CD4-positive, alpha-beta T cell treated with Interleukin-15 for 4 hours (primary cell): ENCODE measurements at regions not wholly inside any gene's neighbourhood (a gene's known extent, or its start where the extent isn't known, plus 50 kb on each side); places are given as distances from the start of the nearest gene placed in this dataset.

Experiments
- DNase-seq: peaks from one replicate; pipeline ENCODE4 v3.0.0-alpha.2; 2020; ENCODE audit warnings: low spot score

DNA sequence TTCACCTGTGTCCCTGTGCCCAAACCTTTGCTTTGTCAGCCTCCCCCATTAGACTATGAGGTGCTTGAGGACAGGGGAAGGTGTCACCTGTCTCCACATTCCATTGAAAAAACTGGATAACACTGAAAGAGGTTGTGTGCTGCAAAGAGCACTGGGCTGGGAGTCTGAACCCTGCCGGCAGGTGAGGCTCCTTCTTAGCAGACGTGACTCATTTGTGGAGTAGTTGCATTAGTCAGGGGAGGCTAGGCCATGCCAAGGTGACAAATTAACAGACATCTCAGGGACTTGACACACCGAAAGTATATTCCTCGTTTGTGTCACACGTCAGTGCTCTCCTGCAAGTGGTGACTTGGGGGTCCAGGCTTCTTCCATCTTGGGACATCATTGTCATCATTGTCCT lies 95.9 kb upstream of the STX18 start:
- DNase-seq = no peak

DNA sequence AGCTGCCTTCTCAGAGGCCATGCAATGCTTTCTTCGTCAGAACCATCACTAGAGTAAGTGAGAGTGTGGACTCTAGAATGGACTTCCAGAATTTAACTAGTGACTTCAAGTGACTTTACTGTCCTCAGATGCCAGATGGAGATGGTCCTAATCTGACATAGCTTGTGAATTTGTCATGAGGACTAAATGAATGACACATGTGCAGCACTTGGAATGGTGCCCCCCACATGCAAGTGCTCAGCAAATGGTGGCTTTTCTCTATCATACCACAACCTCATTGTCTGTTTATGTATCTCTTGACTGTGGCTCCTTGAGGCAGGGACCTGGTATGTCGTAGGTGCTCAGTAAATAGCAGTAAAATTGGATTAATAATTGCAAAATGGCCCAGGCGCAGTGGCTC lies 91.6 kb upstream of the STX18 start:
- DNase-seq = no peak

DNA sequence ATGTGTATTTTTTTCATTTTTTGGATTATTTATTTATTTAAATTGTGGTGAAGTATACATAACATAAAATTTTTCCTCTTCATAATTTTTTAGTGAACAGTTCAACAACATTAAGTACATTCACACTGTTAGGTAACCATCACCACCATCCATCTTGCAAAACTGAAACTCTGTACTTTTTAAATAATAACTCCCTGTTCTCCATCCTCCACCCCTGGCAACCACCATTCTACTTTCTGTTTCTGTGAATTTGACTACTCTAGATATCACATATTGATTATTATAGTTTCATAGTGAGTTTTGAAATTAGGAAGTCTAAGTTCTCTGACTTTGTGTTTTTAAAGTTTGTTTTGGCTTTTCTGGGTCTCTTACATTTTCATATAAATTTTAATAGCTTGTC lies 89.3 kb upstream of the STX18 start:
- no peak for DNase-seq

DNA sequence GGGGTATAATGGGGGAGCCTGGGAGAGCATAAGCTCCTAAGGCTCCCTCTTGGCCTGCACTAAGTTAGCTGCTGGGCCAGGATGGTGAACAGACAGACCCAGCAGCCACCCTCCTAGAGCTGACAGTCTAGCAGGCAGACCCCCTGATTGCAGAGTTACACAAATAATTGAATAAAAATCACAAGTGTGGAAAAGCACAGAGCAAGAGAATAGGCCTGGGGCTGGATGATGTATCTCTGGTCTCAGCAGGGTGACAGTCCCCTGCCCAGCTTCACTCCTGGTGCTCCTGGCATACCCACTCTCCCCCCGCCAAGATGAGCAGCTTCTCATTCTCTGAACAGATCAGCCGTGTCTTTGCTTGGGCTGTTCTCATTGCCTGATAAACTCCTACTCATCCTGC lies 86.1 kb upstream of the STX18 start:
- no peak for DNase-seq

DNA sequence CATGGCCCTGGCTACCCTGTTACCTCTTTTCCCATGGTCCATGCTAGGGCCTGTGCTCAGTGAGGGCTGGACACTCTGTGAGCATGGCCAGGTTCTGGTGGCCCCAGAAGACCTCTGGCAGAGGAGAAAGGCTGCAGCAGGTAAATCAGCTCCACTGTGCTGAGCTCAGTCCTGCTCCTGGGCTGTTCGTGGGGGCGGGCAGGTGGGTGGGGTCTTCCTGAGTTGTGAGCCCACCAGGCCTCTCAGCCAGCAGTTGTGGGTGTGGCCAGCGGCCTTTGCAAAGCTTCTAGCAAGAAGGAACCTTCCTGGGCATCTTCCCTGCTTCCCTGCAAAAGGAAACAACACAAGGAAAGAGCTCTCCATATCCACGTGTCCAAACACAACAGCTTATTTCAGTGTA lies 85.3 kb upstream of the STX18 start:
- no peak for DNase-seq

DNA sequence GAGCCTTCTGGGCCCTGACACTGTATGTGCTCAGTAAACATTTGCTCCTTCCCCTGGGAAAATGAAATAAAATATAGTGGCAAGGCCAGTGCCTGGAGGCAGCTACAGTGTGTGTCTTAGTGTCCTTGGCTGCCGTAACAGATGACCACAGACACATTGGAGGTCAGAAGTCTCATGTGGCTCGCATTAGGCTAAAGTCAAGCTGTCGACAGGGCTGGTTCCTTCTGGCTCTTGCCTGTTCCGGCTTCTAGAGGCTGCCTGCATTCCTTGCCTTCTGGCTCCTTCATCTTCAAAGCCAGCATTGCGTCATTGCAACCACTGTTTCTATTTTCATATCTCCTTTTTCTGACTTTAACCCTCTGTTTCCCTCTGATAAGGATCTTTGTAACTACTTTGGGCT lies 83.6 kb upstream of the STX18 start:
- no peak for DNase-seq

DNA sequence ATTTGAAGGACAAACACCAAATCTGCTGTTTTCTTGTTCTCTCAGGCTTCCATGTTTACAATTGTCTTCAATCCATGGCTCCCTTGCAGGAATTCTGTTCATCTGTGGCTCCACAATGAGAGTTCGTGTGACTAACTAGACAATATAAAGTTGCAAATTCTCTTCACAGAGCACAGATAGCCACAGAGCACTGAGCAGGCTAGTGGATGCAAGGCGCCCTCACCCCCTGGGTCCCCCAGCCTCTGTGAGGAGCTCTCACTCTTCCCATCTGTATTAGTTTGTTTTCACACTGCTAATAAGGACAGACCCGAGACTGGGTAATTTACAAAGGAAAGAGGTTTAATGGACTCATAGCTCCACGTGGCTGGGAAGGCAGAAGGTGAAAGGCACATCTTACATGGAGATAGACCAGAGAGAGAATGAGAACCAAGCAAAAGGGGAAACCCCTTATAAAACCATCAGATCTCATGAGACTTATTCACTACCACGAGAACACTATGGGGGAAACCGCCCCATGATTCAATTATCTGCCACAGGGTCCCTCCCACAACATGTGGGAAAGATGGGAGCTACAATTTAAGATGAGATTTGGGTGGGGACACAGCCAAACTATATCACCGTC lies 82.5 kb upstream of the STX18 start:
- no peak for DNase-seq

DNA sequence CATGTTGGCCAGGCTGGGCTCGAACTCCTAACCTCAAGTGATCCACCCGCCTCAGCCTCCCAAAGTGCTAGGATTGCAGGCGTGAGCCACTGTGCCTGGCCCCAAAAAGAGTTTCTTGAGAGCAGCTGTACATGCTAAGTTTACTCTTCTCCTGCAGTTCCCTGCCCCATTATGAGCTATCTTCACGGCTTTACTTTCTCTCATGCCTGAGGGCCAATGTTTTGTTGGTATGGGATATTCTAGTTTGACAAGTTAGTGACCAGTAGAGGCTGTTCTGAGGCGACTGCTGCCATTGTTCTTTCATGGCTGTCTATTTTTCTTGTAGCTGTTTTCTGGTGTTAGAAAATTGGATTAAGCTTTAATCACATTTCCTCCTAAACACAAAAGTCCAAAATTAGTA lies 78.0 kb upstream of the STX18 start:
- no peak for DNase-seq

DNA sequence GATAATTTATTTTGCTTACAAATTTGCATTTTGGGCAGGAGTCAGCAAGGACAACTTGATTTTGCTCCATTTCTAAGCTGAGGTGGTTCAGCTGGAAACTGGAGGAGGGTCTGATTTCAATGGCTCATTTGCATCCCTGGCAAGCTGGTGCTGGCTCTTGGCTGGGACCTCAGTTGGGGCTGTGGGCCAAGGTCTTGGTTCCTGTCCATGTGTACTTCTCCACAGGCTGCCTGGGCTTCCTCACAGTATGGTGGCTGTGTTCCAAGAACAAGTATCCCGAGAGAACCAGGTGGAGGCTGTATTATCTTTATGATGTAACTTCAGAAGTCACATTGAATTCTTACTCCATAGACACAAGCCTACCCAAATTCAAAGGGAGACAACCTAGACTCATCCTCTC lies 77.0 kb upstream of the STX18 start:
- no peak for DNase-seq

DNA sequence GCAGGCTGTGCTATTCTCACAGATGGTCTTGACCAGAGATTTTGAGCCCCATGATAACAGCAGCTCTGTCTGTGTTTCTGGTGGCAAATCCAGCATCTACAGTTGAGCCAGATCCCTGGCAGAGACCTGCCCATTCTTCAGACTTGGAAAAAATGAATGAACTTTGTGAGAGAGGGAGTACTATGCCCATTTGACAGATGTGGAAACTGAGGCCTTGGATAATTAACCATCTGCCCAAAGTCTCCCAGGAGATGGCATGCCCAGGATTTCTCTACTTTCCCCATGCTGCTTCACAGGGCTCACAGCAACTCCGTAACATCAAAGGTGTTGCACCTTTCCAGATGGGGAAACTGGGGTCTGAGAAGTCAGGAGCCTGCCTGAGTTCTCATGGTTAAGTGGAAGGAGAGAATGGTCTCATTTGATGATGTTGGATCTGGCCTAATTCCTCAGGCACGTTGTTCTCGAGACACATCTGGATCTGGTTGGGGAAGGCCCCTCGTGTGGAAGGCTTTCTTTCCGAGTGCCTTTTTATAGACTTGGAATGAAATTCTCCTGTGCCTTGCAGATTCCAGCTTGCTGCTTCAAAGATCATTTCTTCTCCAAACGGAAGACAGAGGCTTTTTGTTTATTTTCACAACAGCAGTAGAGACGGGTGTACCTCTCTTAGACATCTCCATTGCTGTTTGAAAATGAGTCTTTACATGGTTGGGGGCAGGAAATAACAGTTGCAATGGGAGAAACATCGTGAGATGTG lies 73.3 kb upstream of the STX18 start:
- DNase-seq = no peak

DNA sequence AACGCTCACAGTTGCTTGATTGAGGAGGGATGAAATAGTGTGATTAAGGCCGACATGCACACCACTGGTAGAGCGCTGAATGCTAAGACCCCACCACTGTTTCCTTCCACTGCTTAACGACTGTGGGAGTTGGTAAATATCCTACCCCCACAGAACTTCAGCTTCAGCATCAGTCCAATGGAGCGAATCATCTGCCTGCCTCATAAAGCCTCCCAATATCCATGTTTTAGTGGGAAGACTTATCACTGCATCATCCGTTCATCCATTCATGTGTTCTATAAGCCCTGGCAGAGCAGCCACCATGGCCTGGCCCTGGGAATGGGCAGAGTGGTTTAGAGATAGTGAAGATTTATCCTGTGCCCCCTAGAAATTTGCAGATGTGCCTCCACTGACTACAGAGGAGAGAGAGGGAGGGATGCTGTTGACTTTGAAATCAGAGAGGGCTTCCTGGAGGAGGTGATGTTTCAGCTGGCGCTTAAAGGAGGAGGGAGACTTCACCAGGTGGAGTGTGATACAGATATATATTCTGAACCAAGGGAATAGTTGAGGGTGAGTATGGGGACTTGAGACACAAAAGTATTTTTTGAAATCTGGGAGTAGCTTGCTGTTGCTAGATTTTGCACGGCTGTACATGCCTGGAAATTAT lies 71.9 kb upstream of the STX18 start:
- DNase-seq = no peak

DNA sequence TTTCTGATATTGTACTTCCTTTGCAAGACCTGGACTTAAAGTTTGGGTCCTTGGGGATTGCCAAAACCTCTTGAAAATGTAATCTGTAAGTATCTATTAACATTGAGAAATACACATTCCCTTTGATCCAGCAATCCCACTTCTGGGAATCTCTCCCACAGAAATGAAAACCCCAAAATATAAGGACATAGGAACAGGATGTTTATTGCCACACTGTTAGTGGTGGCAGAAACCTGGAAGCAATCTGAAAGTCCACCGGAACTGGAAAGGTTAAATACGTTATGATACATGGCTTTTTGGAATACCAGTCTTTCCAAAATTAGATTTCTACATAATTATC lies 71.2 kb upstream of the STX18 start:
- no peak for DNase-seq

DNA sequence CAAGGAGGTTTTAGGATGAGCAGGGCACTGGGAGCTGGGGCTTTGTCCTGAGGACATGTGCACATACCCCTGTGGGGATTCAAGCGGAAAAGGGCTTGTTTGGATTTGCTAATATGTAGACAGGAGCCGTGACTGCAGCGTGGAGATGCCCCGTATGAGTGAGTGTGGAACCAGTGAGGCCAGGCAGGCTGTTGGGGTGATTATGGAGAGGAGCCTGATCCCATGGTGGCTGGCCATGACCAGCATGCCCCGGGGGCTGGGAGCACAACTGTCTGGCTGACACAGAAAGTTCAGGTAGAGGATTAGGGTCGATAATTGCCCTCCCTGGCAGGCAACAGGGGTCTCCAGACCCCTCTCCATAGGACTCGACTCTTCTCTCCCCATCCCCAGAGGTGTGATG lies 68.8 kb upstream of the STX18 start:
- no peak for DNase-seq

DNA sequence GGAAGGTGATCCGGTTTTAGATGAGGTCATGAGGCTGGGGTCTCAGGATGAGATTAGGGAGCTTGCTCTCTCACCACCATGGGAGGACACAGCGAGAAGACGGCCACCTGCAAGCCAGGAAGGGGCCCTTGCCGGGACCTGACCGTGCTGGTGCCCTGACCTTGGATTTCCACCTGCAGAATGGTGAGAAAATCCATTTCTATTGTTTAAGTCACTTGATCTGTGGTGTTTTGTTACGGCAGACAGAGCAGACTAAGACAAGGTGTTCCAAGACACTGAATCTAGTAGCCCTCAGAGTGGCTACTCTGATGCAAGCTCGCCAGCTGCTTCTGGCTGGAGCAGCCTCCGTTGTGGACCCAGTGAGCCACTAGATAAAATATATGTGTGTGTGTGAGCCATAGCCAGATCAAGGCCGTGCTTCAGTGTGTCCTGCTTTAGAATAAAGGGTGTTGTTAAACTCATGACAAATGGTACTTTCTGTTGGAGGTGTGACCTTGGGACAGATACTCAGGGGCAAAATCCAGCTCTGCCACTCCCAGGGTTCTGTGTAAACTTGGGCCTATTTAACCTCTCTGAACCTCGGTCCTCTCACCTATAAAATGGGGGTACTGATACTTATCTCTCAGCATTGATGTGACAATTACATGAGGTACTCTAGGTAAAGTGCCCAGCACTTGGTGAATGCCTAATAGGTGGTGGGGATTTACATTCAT lies 67.9 kb upstream of the STX18 start:
- no peak for DNase-seq

DNA sequence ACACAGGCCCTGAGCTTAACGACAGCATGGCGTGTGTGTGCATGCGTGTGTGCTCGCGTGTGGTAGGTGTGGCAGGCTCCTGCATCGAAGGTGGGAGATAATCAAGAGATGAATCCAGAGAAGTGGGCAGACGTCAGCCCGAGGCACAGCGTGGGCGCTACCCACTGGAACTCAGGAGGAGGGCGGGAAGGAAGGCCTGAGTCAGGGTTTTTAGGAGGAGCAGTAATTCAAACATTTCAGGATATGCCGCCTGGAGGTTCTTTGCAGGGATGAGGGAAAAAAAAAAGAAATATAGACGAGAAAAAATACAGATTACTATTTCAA lies 66.3 kb upstream of the STX18 start:
- no peak for DNase-seq

DNA sequence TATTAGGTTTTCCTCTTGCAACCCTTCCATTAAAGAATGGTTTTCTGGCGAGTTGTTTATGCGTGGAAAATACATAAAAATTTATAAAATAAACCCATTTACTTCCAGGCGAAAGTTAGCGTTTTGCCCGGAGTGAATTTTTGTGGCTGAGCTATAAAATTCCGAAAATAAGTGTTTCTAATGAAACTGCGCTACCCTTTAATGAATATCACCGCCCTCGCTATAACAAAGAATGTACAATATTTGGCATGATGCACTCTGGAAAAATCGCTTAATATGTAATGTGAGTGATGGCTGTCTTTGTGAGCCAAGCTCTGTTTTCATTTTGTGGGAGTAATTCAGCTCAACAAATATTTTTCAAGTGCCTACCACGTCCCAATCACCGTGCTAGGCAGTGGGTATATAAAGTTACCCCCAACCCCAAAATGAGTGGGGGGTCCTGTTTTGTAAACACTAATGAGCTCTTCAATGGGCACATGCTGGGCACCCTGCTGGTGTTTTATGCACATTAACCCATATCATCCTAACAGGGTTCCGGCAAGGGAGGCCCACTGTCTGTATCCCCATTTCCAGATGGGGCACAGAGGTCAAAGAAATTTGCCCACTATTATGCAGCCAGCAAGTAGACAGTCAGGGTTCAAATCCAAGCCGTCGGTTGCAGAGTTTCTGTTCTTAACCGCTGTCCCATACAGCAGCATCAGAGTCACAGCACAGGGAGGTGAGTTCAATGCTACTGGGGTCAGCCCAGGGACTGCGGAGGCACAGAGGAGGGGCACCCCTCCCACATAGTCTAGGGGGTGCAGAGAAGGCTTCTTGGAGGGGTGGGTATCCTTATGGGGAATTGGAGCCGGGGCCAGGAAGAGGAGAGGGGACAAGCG lies 65.7 kb upstream of the STX18 start:
- DNase-seq = no peak

DNA sequence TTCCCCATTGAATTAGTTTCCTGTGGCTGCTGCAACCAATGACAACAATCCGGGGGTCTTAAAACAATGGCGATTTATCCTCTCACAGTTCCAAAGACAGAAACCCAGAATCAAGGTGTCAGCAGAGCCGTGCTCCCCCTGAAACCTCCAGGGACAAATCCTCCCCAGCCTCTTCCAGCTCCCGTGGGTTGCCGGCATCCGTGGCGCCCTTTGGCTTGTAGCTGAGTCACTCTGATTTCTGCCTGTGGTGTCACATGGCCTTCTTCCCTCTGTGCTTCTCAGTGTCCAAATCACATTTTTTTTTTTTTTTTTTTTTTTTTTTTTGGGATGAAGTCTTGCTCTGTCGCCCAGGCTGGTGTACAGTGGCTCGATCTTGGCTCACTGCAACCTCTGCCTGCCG lies 64.5 kb upstream of the STX18 start:
- no peak for DNase-seq

DNA sequence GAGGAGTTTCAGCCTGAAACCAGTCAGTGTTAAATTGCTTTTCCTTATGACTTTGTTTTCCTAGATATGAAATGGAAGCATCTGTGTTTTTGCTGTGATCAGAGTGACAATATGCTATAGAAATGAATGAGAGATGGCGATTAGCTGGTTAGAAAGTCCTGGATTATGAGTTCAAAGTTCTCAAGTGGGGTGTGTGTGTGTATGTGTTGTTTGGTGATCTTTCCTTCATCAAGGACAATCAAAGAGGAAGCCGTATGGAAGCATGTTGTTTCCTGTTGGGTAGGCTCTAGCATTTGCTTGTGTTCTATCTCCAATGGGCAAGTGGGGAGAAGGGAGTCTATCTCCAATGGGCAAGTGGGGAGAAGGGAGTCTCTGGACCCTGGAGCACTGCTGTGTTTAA lies 64.0 kb upstream of the STX18 start:
- no peak for DNase-seq

DNA sequence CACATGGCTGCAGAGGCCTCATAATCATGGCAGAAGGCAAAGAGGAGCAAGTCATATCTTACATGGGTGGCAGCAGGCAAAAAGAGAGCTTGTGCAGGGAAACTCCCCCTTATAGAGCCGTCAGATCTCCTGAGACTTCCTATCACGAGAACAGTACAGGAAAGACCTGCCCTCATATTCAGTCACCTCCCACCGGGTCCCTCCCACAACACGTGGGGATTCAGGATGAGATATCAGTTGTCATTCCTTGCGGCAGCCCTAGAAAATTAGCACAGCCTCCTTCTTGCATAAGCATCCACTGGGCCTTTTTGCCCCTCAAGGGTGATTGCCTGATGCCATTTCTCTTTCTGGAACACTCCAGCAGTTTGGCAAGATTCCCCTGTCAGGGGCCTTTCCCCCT lies 61.7 kb upstream of the STX18 start:
- no peak for DNase-seq

DNA sequence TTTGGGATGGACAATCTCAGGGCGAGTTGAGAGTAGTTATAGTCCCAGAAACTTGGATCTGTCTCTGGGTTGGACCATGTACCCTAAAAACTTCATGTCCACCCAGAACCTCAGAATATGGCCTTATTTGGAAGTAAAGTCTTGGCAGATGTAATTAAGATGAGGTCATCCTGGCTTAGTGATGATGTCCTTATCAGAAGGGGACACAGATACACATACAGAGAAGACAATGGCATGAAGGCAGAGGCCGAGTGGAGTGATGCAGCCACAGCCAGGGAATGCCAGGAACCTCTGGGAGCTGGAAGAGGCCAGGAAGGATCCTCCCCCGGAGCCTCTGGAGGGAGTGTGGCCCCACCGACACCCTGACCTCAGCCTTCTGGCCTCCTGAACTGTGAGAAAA lies 61.2 kb upstream of the STX18 start:
- DNase-seq = no peak

DNA sequence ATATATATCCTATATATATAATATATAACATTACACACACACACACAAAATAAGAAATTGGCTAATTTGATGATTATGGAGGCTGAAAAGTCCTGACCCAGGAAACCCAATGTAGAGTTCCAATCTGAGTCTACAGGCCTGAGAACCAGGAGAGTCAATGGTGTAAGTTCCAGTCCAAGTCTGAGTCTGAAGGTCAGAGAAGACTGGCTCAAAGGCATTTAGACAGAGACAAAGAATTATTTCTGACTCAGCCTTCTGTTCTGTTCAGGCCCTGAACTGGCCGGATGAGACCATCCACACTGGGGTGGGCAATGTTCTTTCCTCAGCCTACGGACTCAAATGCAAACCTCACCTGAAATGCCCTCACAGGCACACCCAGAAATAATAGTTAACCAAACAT lies 60.6 kb upstream of the STX18 start:
- no peak for DNase-seq

DNA sequence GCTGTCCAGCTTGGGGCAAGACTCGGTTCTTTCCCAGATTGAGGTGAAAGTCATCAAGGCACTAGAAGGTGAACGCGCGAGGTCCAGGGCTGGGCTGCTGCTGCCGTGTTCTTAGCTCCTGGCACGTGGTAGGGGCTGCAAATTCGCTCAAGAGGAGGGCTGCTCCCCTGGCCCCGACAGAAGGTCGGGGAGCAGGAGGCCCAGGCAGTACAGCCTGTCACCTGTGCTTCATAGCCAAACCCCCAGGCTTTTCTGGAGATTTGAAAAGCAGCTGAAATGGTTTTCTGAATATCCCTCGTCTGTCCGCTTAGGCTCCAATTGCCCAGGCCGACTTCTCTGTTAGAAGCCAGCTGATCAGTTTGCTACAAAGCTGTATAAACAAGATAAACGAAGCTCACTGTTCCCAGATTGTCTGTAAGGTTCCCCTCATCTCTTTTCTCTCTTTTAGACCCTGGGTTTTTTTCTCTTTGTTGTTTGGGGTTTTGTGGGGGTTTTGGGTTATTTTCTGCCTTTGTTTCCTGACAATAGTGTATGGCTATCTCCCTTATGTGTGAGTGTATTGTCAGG lies 60.0 kb upstream of the STX18 start:
- DNase-seq = no peak
